ENCODE measurements at regions not wholly inside any gene's neighbourhood (a gene's known extent, or its start where the extent isn't known, plus 50 kb on each side); places are given as distances from the start of the nearest gene placed in this dataset.

DNA sequence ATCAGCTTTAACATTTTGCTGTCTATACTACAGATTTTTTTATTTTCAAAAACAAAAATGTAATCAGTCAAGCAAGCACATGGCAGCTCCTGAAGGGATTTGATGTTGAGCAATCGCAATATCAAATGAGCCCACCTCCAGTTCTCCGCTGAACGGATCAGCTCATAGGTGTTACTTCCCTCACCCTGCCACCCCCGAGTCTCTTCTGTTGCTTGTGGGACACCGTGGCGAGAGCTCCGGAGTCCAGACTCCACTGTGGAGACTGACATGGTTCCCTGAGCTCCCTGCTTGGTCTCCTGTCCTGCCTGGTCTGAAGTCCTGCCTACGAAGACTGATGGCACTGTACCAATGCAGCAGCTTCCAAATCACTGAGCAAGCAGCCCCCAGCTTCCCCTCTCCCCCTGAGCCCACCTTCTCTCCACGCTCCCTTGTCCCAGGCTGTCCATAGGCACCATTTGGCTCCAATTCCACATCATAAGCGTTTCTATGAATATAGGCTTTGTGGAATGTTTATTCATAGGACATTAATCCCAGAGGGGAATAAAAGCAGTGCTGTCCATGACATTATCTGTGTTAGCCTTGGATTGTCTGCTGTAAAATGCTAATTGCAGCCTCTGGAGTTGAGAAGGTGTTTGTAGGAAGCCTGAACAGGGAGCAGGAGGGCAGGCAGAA is 162.2 kb downstream of the LY86 start:
- no peak for TF ChIP-seq POLR2AphosphoS5 (IDR thresholded peaks at IDR 0.05; ENCODE audit: low read depth)
- TF ChIP-seq, protein P1, sequence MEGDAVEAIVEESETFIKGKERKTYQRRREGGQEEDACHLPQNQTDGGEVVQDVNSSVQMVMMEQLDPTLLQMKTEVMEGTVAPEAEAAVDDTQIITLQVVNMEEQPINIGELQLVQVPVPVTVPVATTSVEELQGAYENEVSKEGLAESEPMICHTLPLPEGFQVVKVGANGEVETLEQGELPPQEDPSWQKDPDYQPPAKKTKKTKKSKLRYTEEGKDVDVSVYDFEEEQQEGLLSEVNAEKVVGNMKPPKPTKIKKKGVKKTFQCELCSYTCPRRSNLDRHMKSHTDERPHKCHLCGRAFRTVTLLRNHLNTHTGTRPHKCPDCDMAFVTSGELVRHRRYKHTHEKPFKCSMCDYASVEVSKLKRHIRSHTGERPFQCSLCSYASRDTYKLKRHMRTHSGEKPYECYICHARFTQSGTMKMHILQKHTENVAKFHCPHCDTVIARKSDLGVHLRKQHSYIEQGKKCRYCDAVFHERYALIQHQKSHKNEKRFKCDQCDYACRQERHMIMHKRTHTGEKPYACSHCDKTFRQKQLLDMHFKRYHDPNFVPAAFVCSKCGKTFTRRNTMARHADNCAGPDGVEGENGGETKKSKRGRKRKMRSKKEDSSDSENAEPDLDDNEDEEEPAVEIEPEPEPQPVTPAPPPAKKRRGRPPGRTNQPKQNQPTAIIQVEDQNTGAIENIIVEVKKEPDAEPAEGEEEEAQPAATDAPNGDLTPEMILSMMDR (conservative IDR thresholded peaks at IDR 0.05; ENCODE audit: low read depth in 2 of 2) = no peak
- TF ChIP-seq EZH2 (IDR thresholded peaks at IDR 0.05; ENCODE audit: low read depth, unreplicated experiment) = no peak
- TF ChIP-seq EZH2phosphoT487 (IDR thresholded peaks at IDR 0.05; ENCODE audit: unreplicated experiment) = no peak
- TF ChIP-seq ZNF114 (CRISPR knock-in tag; IDR thresholded peaks at IDR 0.05) = no peak
- TF ChIP-seq, protein P2, sequence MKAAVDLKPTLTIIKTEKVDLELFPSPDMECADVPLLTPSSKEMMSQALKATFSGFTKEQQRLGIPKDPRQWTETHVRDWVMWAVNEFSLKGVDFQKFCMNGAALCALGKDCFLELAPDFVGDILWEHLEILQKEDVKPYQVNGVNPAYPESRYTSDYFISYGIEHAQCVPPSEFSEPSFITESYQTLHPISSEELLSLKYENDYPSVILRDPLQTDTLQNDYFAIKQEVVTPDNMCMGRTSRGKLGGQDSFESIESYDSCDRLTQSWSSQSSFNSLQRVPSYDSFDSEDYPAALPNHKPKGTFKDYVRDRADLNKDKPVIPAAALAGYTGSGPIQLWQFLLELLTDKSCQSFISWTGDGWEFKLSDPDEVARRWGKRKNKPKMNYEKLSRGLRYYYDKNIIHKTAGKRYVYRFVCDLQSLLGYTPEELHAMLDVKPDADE (IDR thresholded peaks at IDR 0.05) = no peak
- TF ChIP-seq, protein P3, sequence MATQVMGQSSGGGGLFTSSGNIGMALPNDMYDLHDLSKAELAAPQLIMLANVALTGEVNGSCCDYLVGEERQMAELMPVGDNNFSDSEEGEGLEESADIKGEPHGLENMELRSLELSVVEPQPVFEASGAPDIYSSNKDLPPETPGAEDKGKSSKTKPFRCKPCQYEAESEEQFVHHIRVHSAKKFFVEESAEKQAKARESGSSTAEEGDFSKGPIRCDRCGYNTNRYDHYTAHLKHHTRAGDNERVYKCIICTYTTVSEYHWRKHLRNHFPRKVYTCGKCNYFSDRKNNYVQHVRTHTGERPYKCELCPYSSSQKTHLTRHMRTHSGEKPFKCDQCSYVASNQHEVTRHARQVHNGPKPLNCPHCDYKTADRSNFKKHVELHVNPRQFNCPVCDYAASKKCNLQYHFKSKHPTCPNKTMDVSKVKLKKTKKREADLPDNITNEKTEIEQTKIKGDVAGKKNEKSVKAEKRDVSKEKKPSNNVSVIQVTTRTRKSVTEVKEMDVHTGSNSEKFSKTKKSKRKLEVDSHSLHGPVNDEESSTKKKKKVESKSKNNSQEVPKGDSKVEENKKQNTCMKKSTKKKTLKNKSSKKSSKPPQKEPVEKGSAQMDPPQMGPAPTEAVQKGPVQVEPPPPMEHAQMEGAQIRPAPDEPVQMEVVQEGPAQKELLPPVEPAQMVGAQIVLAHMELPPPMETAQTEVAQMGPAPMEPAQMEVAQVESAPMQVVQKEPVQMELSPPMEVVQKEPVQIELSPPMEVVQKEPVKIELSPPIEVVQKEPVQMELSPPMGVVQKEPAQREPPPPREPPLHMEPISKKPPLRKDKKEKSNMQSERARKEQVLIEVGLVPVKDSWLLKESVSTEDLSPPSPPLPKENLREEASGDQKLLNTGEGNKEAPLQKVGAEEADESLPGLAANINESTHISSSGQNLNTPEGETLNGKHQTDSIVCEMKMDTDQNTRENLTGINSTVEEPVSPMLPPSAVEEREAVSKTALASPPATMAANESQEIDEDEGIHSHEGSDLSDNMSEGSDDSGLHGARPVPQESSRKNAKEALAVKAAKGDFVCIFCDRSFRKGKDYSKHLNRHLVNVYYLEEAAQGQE (IDR thresholded peaks at IDR 0.05; ENCODE audit: unreplicated experiment) = no peak
- no peak for TF ChIP-seq CREB1 (CRISPR knock-in tag; IDR thresholded peaks at IDR 0.05; ENCODE audit: low read depth)
- no peak for TF ChIP-seq STAT1 (IDR thresholded peaks at IDR 0.05; ENCODE audit: unreplicated experiment)
- no peak for TF ChIP-seq NANOG (IDR thresholded peaks at IDR 0.05; ENCODE audit: borderline replicate concordance)
- no peak for TF ChIP-seq JUNB (IDR thresholded peaks at IDR 0.05; ENCODE audit: unreplicated experiment)
